ENCODE measurements at regions not wholly inside any gene's neighbourhood (a gene's known extent, or its start where the extent isn't known, plus 50 kb on each side); places are given as distances from the start of the nearest gene placed in this dataset.

DNA sequence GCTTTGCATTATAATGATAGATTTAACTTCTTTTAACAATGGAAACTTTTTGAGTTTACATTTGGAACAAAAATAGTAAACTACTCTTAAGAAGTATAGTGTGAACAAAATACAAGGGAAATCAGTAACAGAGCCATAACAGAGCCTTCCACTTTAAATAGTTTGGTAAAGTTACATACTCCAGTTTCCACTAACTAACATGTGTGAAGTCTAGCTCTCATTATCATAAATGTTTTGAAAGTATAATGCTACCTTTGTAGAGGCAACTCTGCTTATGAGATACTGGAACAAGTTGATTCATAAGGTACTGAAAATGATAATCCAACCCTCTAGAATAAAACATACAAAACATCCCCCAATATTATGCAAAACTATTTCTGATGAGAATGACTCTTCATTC, 1155.1 kb upstream of the ADGRL2 start:
- H3K4ac ChIP-seq (replicated peaks; ENCODE audit: insufficient read length, low read depth, low read length) = no peak overlapping the region
- H3K79me2 ChIP-seq (ENCODE audit: control insufficient read depth in 1 of 2, insufficient read depth in 2 of 2, low read length in 2 of 2) = no peaks in the 10 kb centered on the region
- H2BK15ac ChIP-seq (ENCODE audit: low read length) = no peak overlapping the region
- no peak overlapping the region for H4K8ac ChIP-seq (ENCODE audit: extremely low read depth, insufficient read depth, low read length)
- DNase-seq (ENCODE audit: low read depth in 1 of 2, low spot score in 2 of 2) (no peak), FAIRE-seq (no peak)
- H3K4me1 ChIP-seq (replicated peaks in 1 of 4; ENCODE audit: control insufficient read depth in 3 of 4, insufficient read depth in 4 of 4, low read length in 3 of 4) = no peaks in the 10 kb centered on the region
- no peak overlapping the region for H2AK5ac ChIP-seq (ENCODE audit: low read depth, low read length)
- H3K9ac ChIP-seq (replicated peaks in 1 of 4; ENCODE audit: extremely low read depth in 1 of 4, low read depth in 3 of 4, low read length in 3 of 4) = no peak overlapping the region
- POLR2A ChIA-PET (ENCODE audit: partially characterized antibody) = no interaction called here
- H3K9me3 ChIP-seq (ENCODE audit: insufficient read depth in 2 of 2, low read depth in 1 of 2, low read length in 1 of 2) = no peaks in the 10 kb centered on the region
- H3K27ac ChIP-seq (ENCODE audit: low read depth, low read length) = no peak overlapping the region
- TF ChIP-seq ZNF274 (IDR thresholded peaks at IDR 0.05; ENCODE audit: borderline replicate concordance, extremely low read depth, low read length) = no peak
- no peak for TF ChIP-seq TAF7 (optimal IDR thresholded peaks at IDR 0.05; ENCODE audit: borderline replicate concordance, low read depth, low read length)
- no peak for TF ChIP-seq CBX8 (IDR thresholded peaks at IDR 0.05; ENCODE audit: borderline replicate concordance, low read depth, low read length)
- no peak for TF ChIP-seq RXRA (IDR thresholded peaks at IDR 0.05; ENCODE audit: insufficient read depth, low read depth, low read length)
- TF ChIP-seq CHD2 (IDR thresholded peaks at IDR 0.05; ENCODE audit: low read length) = no peak
- no peak for TF ChIP-seq CHD1 (IDR thresholded peaks at IDR 0.05; ENCODE audit: low read depth, low read length)
- TF ChIP-seq, protein P1, sequence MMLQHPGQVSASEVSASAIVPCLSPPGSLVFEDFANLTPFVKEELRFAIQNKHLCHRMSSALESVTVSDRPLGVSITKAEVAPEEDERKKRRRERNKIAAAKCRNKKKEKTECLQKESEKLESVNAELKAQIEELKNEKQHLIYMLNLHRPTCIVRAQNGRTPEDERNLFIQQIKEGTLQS (IDR thresholded peaks at IDR 0.05; ENCODE audit: insufficient read depth, low read depth, low read length) = no peak
- TF ChIP-seq CEBPB (IDR thresholded peaks at IDR 0.05; ENCODE audit: low read depth, low read length) = no peak
- no peak for TF ChIP-seq POU5F1 (IDR thresholded peaks at IDR 0.05; ENCODE audit: low read depth, low read length)
- TF ChIP-seq HDAC2 (IDR thresholded peaks at IDR 0.05; ENCODE audit: borderline replicate concordance in 1 of 2, low read depth in 2 of 2, low read length in 2 of 2) = no peak
- no peak for TF ChIP-seq NRF1 (IDR thresholded peaks at IDR 0.05; ENCODE audit: low read depth, low read length)
- TF ChIP-seq TEAD4 (IDR thresholded peaks at IDR 0.05; ENCODE audit: low read depth, low read length) = no peak
- no peak for TF ChIP-seq JUND (IDR thresholded peaks at IDR 0.05; ENCODE audit: low read length)
- TF ChIP-seq YY1 (IDR thresholded peaks at IDR 0.05; ENCODE audit: low read depth, low read length) = no peak
- TF ChIP-seq POLR2AphosphoS5 (IDR thresholded peaks at IDR 0.05; ENCODE audit: low read depth, low read length) = no peak
- H4K5ac ChIP-seq (ENCODE audit: insufficient read length, low read depth, low read length) = no peak overlapping the region
- no peak overlapping the region for H3K4me3 ChIP-seq (ENCODE audit: extremely low read depth in 1 of 4, insufficient read depth in 2 of 4, low read depth in 3 of 4, low read length in 4 of 4)
- no peak overlapping the region for H2BK20ac ChIP-seq (ENCODE audit: low read length)
- no peaks in the 10 kb centered on the region for H4K20me1 ChIP-seq (replicated peaks in 1 of 2; ENCODE audit: control insufficient read depth in 1 of 2, insufficient read depth in 2 of 2, low read length in 2 of 2)
- no peak overlapping the region for H3K14ac ChIP-seq (ENCODE audit: insufficient read length)
- H3K4me2 ChIP-seq (ENCODE audit: insufficient read depth in 1 of 2, low read depth in 2 of 2, low read length in 2 of 2) = no peak overlapping the region
- no peaks in the 10 kb centered on the region for H3K79me1 ChIP-seq (ENCODE audit: low read depth, low read length)
- H3K23me2 ChIP-seq (ENCODE audit: low read depth, low read length) = no peaks in the 10 kb centered on the region
- no peak overlapping the region for H4K91ac ChIP-seq (replicated peaks; ENCODE audit: insufficient read length, low read length)
- H3K27me3 ChIP-seq (replicated peaks in 1 of 4; ENCODE audit: control insufficient read depth in 3 of 4, extremely low read depth in 1 of 4, insufficient read depth in 3 of 4, low read length in 3 of 4) = no peaks in the 10 kb centered on the region
- CTCF ChIA-PET (ENCODE audit: partially characterized antibody) = interaction anchor here (0.6 to 1.4 kb wide), 2 partner anchors 10 to 185 kb away, joined by 3 read pairs; no protein-coding TSS in a partner anchor
- H2BK5ac ChIP-seq (ENCODE audit: low read depth, low read length) = no peak overlapping the region
- H3K56ac ChIP-seq (replicated peaks; ENCODE audit: insufficient read length, low read depth, low read length) = no peak overlapping the region
- H3K36me3 ChIP-seq (ENCODE audit: control insufficient read depth in 2 of 4, insufficient read depth in 4 of 4, low read length in 3 of 4) = no peaks in the 10 kb centered on the region
- no peak overlapping the region for H2AFZ ChIP-seq (ENCODE audit: low read length)
- no peak overlapping the region for H3K18ac ChIP-seq (ENCODE audit: extremely low read depth, low read length)
- H2BK120ac ChIP-seq (replicated peaks; ENCODE audit: low read depth, low read length) = no peak overlapping the region
- no peak overlapping the region for H3K23ac ChIP-seq (ENCODE audit: insufficient read length)
- no peak overlapping the region for H2BK12ac ChIP-seq (ENCODE audit: low read depth, low read length)

Data from H1 (cell line).